ENCODE measurements at regions not wholly inside any gene's neighbourhood (a gene's known extent, or its start where the extent isn't known, plus 50 kb on each side); places are given as distances from the start of the nearest gene placed in this dataset.

- TF ChIP-seq YY1 (IDR thresholded peaks at IDR 0.05; ENCODE audit: insufficient read depth, insufficient read length): no peak
- no peak for TF ChIP-seq ZNF274 (IDR thresholded peaks at IDR 0.05; ENCODE audit: low read depth, low read length)
Measured at GRCh38 chr2:75833386-75833785, 122.7 kb upstream of the GCFC2 start.

All from NT2/D1 (cell line).